ENCODE measurements at regions not wholly inside any gene's neighbourhood (a gene's known extent, or its start where the extent isn't known, plus 50 kb on each side); places are given as distances from the start of the nearest gene placed in this dataset.

- intact Hi-C loops (cut with DNase I): no loop called here
- no peaks in the 10 kb centered on the region for H3K27me3 ChIP-seq
- H3K4me3 ChIP-seq: no peak overlapping the region
- no peaks in the 10 kb centered on the region for H3K36me3 ChIP-seq
- no peak for DNase-seq
- no peaks in the 10 kb centered on the region for H3K4me1 ChIP-seq (ENCODE audit: insufficient read depth)
- no peak overlapping the region for H3K27ac ChIP-seq
- TF ChIP-seq CTCF (IDR thresholded peaks at IDR 0.05) (no peak), EP300 (IDR thresholded peaks at IDR 0.05) (no peak), POLR2A (IDR thresholded peaks at IDR 0.05) (no peak)
- 96% methylated on average over 4 of the region's 4 CpGs for WGBS, 3 donors
- H3K9me3 ChIP-seq: no peaks in the 10 kb centered on the region
Measured at GRCh38 chr7:49438281-49438680, 335.2 kb upstream of the VWC2 start.

- intact Hi-C loops (cut with DNase I): no loop called here
- Histone ChIP-seq H3K27ac (no peak overlapping the region), H3K9me3 (no peaks in the 10 kb centered on the region), H3K27me3 (no peaks in the 10 kb centered on the region), H3K36me3 (no peaks in the 10 kb centered on the region), H3K4me3 (no peak overlapping the region), H3K4me1 (ENCODE audit: insufficient read depth) (no peaks in the 10 kb centered on the region)
- WGBS, 3 donors: 52 to 64% (median 57%) methylated on average over 2 of the region's 2 CpGs
- no peak for DNase-seq
- TF ChIP-seq EP300 (IDR thresholded peaks at IDR 0.05) (no peak), CTCF (IDR thresholded peaks at IDR 0.05) (no peak), POLR2A (IDR thresholded peaks at IDR 0.05) (no peak)
Measured at GRCh38 chr7:49443515-49443914, 329.9 kb upstream of the VWC2 start.

- no peak overlapping the region for H3K4me3 ChIP-seq
- WGBS, 3 donors: 88 to 95% (median 90%) methylated on average over 16 of the region's 16 CpGs
- H3K9me3 ChIP-seq: no peaks in the 10 kb centered on the region
- no peaks in the 10 kb centered on the region for H3K4me1 ChIP-seq (ENCODE audit: insufficient read depth)
- intact Hi-C loops (cut with DNase I): no loop called here
- TF ChIP-seq CTCF (IDR thresholded peaks at IDR 0.05) (no peak), POLR2A (IDR thresholded peaks at IDR 0.05) (no peak), EP300 (IDR thresholded peaks at IDR 0.05) (no peak)
- H3K27me3 ChIP-seq: no peaks in the 10 kb centered on the region
- no peaks in the 10 kb centered on the region for H3K36me3 ChIP-seq
- DNase-seq: no peak
- no peak overlapping the region for H3K27ac ChIP-seq
Measured at GRCh38 chr7:49453486-49453885, 320.0 kb upstream of the VWC2 start.

GRCh38 chr7:49479441-49479840 is 294.0 kb upstream of the VWC2 start:
- TF ChIP-seq POLR2A (IDR thresholded peaks at IDR 0.05): no peak
- no peak for TF ChIP-seq CTCF (IDR thresholded peaks at IDR 0.05)
- TF ChIP-seq EP300 (IDR thresholded peaks at IDR 0.05): no peak
- Histone ChIP-seq H3K4me3 (no peak overlapping the region), H3K4me1 (ENCODE audit: insufficient read depth) (peaks cover 2% of the 10 kb centered on the region), H3K27me3 (no peaks in the 10 kb centered on the region), H3K9me3 (no peaks in the 10 kb centered on the region), H3K36me3 (no peaks in the 10 kb centered on the region), H3K27ac (no peak overlapping the region)
- intact Hi-C loops (cut with DNase I): no loop called here
- WGBS, 3 donors: 0 to 89% (median 48%) methylated on average over 1 of the region's 1 CpG
- DNase-seq: no peak
